Keratinocyte (primary cell): ENCODE measurements at regions not wholly inside any gene's neighbourhood (a gene's known extent, or its start where the extent isn't known, plus 50 kb on each side); places are given as distances from the start of the nearest gene placed in this dataset.

ENCODE experiments used
- CTCF ChIP-seq, 3 experiments: IDR thresholded peaks in 1 of 3; conservative IDR thresholded peaks in 1 of 3; optimal IDR thresholded peaks in 1 of 3; 2 replicates in 2 of 3; 3 replicates in 1 of 3; pipeline versions ENCODE3 to v1.5.1; 2011; ENCODE audit warnings: low read length in 3 of 3, mild to moderate bottlenecking in 3 of 3, moderate library complexity in 2 of 3, control low read depth in 1 of 3, inconsistent platforms in 1 of 3; ENCODE audit not compliant: insufficient read depth in 2 of 3; ENCODE audit errors: extremely low read depth in 1 of 3
- EZH2 ChIP-seq: IDR thresholded peaks from one replicate; pipeline ENCODE4 v1.6.1; 2012; ENCODE audit warnings: inconsistent platforms, mild to moderate bottlenecking, low read length, moderate library complexity

GRCh38 chr4:153963216-153963615 lies 174.3 kb upstream of the SFRP2 start:
- TF ChIP-seq CTCF (optimal IDR thresholded peaks at IDR 0.05 in 1 of 3, IDR thresholded peaks at IDR 0.05 in 1 of 3, conservative IDR thresholded peaks at IDR 0.05 in 1 of 3; ENCODE audit: extremely low read depth in 1 of 3, insufficient read depth in 2 of 3, low read length in 3 of 3) (no peak), EZH2 (no peak)
